VCaP (cell line): ENCODE measurements at regions not wholly inside any gene's neighbourhood (a gene's known extent, or its start where the extent isn't known, plus 50 kb on each side); places are given as distances from the start of the nearest gene placed in this dataset.

Experiments used
- H3K27ac ChIP-seq: fragments of 450-650 bp; 2 replicates; pipeline ENCODE4 v1.5.1; 2017
- TF ChIP-seq, protein P1 (sequence below): fragments of 450-650 bp; conservative IDR thresholded peaks from 2 replicates; pipeline ENCODE4 v1.5.1; 2017; ENCODE audit warnings: mild to moderate bottlenecking, moderate library complexity

DNA sequence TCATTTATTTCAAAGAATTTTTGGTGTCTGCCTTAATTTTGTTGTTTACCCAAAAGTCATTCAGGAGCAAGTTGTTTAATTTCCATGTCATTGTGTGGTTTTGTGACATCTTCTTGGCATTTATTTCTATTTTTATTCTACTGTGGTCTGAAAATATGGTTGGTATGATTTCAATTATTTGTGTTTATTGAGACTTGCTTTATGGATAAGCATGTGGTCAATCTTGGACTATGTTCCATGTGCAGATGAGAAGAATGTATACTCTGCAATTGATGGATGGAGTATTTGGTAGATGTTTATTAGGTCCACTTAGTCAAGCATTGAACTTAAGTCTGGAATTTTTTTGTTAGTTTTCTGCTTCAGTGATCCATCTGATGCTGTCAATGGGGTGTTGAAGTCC lies 383.0 kb downstream of the PMP22 start:
- TF ChIP-seq, protein P1, sequence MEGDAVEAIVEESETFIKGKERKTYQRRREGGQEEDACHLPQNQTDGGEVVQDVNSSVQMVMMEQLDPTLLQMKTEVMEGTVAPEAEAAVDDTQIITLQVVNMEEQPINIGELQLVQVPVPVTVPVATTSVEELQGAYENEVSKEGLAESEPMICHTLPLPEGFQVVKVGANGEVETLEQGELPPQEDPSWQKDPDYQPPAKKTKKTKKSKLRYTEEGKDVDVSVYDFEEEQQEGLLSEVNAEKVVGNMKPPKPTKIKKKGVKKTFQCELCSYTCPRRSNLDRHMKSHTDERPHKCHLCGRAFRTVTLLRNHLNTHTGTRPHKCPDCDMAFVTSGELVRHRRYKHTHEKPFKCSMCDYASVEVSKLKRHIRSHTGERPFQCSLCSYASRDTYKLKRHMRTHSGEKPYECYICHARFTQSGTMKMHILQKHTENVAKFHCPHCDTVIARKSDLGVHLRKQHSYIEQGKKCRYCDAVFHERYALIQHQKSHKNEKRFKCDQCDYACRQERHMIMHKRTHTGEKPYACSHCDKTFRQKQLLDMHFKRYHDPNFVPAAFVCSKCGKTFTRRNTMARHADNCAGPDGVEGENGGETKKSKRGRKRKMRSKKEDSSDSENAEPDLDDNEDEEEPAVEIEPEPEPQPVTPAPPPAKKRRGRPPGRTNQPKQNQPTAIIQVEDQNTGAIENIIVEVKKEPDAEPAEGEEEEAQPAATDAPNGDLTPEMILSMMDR: no peak
- H3K27ac ChIP-seq: no peak overlapping the region

DNA sequence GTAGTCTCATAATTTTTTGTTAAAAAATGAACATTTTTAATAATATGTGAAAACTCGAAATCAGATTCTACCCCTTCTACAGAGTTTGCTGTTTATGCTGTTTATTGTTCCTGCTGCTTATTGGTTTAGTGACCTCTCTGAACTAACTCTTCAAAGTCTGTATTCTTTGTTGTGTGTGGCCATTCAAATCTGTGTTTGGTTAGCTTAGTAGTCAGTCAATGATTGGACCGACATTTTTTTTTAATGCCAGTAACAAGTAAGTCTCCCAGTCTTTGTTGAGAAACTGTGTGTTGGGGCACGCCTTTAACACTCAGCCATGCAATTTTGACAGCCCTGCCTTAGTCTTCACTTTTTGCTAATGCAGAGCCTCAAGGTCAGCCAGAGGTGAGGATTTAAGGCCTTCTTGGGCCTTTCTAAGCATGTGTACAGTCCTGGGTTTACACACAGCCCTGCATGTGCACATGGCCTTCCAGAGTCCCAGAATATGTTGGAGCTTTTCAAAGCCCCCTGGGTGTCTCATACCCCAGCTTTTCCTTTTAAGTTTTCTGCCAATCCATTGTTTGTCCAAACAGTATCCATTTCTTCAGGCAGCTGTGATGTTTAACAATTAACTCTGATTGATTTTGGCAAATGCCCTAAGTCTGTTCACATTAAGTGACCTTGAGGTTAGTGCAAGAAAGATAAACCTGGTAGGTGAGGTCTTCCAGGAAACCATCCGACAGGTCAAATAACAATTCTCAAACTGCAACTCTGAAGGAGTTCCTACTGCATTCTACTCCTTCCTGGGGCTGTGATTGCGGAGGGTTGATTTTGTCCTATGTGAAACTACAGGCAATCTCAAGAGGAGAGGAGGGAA lies 389.3 kb downstream of the PMP22 start:
- TF ChIP-seq, protein P1: no peak
- no peak overlapping the region for H3K27ac ChIP-seq

DNA sequence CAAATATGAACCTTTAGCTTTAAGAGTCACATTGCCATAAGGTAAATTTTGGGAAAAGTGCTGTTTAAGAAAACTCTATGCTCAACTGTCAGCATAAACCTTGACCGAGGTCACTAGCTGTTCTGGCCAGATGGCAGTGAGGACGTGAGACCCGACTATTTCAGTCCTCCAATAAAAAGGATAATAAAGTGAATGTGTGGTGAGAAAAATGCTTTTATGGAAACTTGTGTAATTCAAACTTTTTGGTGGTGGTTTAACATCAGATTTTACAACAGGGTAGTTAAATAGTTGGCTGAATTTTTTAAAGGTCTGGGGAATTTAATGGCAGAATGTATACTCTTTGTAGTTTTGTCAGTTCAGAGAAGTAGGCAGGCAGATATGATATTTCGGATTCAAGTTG lies 391.1 kb downstream of the PMP22 start:
- TF ChIP-seq, protein P1: no peak
- no peak overlapping the region for H3K27ac ChIP-seq

DNA sequence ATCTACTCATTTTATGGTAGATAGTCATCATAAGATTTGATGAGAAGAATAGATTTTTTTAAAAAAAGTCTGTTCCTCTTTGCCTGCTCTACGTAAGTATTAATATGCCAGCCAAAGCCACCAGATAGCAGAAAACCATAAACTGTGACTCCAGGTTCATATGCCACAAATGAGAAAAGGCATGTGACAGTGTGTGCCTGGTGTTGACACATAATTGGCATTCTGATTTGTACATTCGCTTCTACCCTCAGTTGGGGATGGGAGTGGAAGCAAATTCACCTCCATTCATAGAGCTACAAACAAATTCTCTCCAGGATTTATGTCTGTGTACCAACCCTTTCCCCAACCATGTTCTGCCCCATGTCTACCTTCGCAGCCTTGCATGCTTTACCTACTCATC lies 391.6 kb downstream of the PMP22 start:
- TF ChIP-seq, protein P1: no peak
- H3K27ac ChIP-seq: no peak overlapping the region

DNA sequence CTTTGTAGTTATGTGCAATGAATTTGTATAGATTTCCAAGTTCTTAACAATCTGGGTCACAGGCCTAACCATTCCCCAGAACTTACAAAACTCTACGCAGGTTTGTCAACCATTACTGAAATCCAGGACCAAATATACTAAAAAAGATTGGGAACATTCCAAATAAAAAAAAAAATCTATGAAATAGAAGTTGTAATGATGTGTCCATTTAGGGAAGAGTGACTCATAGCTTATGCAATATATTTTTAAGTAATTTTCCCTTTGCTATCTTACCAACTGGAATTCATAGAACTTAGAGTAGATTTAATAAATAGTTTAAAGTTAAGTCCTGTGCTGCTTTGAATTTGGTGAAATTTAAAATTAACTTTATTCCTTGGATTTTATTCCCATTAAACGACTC lies 393.2 kb downstream of the PMP22 start:
- TF ChIP-seq, protein P1: no peak
- no peak overlapping the region for H3K27ac ChIP-seq

DNA sequence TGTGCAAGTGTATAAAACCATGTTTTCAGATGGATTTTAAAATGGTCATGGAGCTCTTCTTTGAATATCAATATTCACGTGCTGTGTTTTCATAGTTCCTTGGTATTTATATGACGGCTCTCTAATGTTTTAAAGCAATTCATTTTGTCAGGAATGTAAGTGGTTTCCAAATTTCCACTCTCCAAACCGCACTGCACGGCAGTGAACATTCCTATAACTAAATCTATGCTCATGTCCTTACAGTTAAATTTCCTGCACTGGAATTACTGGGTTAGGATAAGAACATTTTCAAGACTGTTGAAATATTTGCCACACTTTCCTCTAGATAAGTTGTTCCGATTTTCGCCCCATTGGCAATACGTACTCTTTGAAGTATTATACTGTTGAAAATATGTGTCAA lies 398.9 kb downstream of the PMP22 start:
- no peak overlapping the region for H3K27ac ChIP-seq
- TF ChIP-seq, protein P1: no peak

DNA sequence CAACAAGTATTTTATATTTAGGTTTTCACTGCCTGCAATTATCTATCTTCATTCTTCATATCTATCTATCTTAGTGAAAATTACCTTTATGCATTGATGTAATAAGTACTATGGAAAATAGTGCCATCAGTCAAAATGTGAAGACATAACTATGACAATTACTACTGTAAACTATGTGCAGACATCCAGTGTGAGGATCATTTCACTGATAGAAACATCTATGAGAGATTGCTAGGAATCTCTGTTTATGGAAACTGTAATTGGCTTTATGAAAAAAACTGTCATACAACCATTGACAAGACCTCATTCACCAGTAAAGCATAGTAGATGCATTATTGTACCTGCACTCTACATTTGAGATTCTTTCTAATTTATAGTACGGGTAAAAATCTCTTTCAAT lies 401.0 kb downstream of the PMP22 start:
- TF ChIP-seq, protein P1: no peak
- H3K27ac ChIP-seq: no peak overlapping the region
